HG03571 (cell line): ENCODE measurements at regions not wholly inside any gene's neighbourhood (a gene's known extent, or its start where the extent isn't known, plus 50 kb on each side); places are given as distances from the start of the nearest gene placed in this dataset.
A peak's percentile ranks its signal among the peaks of the same experiment; 100 is the strongest.
"Not testable (repeated sequence)": the region's sequence is repeated elsewhere in the genome, so short reads cannot be mapped to it uniquely, and the experiment has no call there.

ENCODE experiments used
- ATAC-seq: cut with Tn5 transposase; IDR thresholded peaks from one replicate; pipeline ENCODE4 v1.9.1; 2021; ENCODE audit not compliant: unreplicated experiment

GRCh38 chr17:51387582-51387981, 127.2 kb downstream of the UTP18 start:
- no peak for ATAC-seq

- ATAC-seq: no peak
Observed at GRCh38 chr17:51387986-51388385, 127.6 kb downstream of the UTP18 start.

DNA sequence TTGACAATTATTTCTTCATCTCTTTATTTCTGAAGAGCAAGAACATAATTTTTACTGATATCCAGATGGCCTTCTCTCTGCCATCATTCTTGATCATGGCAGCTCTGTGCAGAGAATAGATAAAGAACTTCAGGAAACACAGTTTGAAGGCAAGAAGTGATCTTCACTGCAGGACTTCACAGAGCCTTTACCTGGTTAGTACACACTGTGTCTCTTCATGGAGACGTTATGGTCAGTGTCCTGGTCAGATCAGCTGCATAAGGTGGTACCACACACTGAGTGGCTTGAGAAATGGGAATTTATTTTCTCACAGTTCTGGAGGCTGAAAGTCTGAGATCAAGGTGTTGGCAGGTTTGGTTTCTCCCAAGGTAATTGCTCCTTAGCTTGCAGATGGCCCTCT, 129.5 kb downstream of the UTP18 start:
- no peak for ATAC-seq

DNA sequence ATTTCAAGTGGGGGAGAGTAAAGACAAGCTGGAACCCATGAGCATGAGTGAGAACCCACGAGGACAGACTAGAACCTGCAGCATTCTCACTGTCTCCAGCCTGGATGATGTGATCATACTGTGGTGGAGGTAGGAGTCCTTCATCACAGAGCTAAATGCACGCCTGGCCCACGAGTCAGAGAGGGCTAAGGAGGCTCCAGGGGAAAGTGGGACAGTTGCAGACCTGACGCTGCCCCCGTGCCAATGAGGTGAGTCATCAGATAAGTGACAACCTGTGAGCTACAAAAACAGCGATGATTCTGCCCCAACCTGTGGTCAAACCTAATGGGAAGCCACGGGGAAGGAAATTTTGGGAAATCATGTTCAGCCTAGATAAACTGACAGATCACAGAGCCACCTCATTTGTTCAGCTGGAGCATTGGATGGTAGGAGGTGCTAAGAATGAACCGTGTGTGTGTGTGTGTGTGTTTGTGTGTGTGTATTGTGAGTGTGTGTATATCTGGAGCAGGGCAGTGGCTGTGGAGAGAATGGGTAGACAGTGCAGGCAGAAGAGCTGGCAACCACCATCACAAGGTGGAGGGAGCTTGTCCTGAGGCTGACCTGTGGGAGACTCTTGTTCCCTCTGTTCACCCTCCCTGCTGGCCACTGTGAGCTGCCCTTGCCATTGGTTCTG, 131.8 kb downstream of the UTP18 start:
- no peak for ATAC-seq

- no peak for ATAC-seq
Observed at GRCh38 chr17:51395621-51396020, 135.3 kb downstream of the UTP18 start.

- ATAC-seq: no peak
Observed at GRCh38 chr17:51397361-51398127, 137.2 kb downstream of the UTP18 start.

GRCh38 chr17:51398128-51398525, 137.8 kb downstream of the UTP18 start:
- no peak for ATAC-seq

DNA sequence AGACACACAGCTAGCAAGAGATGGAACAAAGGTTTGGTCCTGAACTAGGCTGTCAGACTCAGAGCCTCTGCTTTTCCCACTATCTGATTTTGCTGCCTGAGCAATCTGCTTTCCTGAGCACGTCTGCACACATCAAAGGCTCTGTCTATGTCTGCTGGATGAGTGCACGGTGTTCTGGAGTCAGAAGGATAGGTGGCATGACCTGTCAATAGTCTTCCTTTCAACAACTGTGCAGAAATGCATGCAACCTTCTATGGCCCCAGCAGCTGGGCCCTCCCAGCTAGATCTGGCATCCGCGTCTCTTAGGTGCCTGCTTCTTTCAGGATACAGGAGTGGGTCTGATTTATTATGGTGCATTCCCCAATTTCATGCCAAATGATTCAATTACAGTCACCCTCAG, 138.3 kb downstream of the UTP18 start:
- no peak for ATAC-seq

- ATAC-seq: no peak
Observed at GRCh38 chr17:51401279-51401678, 140.9 kb downstream of the UTP18 start.

DNA sequence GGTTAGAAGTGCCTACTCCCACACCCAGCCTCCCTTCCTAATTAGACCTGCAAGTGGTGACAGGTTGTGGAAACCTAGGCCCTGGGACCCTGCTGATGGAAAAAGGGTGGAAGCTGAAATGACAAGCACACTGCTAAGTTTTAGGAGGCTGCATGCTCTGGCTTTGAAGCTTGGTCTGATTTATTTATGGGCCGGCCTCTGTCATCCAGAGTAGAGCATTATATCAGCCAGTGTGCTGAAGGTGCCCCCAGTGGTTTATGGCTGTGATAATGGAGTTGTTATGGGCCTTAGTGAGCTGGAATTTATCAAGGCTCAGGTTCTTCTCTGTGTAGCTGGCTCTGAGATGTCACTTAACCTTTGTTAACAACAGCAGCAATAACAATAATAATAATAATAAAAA, 142.6 kb downstream of the UTP18 start:
- no peak for ATAC-seq

GRCh38 chr17:51407576-51407975, 147.2 kb downstream of the UTP18 start:
- no peak for ATAC-seq

DNA sequence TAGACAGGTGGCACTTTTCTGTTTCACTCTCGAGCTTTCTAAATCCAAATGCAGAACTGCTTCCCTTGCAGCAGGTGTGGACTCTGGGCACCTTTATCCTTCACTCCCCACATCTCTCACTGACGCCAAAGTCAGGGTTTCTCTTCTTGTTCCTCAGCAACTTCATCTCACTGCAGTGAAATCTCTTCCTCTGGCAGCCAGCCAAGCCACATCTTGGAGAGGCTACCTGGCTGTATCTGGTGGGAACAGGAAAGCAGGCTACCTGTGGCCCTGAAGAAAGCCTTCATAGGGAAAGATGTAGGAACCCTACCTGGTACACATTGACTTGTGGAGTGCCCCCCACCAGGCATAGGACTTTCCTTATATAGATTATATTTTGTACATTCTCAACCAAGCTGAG, 159.1 kb downstream of the UTP18 start:
- ATAC-seq: no peak

DNA sequence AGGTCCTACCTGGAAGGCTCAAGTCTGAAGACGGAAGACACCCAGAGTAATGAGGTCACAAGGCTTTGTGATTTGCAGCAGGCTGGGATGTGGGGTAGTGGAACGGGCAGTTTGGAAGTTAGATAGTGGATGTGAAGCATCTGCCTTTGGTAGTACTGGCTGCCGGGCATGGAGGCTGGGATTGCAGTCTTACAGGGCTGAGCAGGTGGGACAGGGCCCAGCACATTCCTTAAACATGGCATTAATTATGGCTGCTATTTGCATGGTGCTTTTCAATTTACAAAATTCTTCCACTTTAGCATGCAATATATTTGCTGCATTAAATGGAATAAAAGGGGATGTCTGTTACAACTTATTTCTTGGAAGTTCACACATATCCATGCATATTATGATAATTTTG, 161.2 kb downstream of the UTP18 start:
- ATAC-seq: no peak

DNA sequence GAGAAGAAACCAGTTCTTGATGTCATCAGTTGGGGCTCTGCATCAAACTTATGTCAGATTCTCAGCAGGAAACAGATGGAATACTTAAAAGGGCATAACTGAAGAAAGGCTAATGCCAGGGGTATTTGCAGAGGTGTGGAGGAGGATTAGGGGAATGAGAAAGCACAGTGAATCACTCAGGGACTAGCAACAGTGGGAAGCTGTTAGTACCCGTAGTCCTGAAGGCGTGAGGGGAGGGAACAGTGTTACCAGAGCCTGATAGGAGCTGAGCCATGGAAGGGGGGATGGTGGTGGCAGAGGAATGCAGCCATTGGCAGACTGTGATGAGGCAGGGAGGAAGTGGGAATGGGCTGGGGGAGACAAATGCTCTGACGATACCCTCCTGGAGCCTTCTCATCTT, 162.3 kb downstream of the UTP18 start:
- ATAC-seq: no peak

GRCh38 chr17:51423421-51424160, 163.2 kb downstream of the UTP18 start:
- ATAC-seq: no peak

DNA sequence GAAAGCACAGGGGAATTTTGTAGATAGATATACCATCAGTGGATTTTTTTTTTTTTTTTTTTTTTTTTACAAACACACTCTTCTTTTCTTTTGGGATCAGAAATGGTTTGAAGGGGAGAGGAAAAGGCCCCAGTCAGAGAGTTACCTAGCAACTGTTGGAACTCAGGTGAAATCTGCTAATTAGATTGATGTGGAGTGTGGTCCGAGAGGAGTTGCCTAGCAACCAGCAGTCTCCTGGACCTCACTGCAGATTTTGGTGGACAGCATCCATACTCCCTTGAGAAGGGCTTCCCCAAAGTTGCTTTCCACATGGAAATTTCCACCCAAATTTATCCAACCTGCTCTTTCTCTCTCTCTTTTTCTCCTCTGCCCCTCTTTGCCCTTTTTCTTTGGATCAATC, 165.4 kb downstream of the UTP18 start:
- ATAC-seq: no peak

GRCh38 chr17:51427323-51427811, 167.0 kb downstream of the UTP18 start:
- ATAC-seq: no peak

GRCh38 chr17:51427856-51428255, 167.5 kb downstream of the UTP18 start:
- ATAC-seq: peak; percentile 77

DNA sequence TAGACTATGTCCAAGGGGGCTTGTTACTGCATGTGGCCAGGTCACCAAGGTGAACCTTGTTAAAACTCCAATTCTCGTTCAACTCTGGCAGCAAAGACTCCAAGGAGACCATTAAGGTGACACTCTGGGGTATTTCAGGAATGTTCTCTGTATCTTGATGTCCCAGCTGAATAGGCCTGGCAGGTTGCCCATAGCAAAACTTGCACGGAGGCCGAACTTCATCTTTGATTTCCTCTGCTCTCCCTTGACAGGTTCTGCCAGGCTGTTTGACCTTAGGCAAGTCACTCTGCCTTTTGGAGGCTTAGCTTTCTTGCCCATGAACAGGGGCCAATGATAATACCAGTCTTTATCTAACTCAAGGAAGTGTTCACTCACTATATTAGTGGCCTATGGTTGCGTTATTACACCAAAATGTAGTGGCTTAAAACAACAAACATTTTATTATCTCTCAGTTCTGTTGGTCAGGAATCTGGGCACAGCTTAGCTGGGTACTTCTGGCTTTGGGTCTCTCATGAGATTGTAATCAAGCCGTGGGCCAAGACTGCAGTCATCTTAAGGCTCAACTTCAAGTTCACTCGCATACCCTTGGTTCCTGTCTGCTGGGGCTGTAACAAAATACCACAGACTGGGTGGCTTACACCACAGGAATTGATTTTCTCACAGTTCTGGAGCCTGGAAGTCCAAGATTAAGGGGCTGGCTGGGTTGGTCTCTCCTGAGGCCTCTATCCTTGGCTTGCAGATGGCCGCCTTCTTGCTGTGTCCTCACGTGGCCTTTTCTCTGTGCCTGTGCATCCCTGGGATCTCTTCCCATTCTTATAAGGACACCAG, 168.5 kb downstream of the UTP18 start:
- ATAC-seq: no peak

- ATAC-seq: not testable (repeated sequence)
Observed at GRCh38 chr17:51429938-51430337, 169.6 kb downstream of the UTP18 start.

GRCh38 chr17:51430591-51430990, 170.2 kb downstream of the UTP18 start:
- ATAC-seq: no peak
